ENCODE measurements at regions not wholly inside any gene's neighbourhood (a gene's known extent, or its start where the extent isn't known, plus 50 kb on each side); places are given as distances from the start of the nearest gene placed in this dataset.
"Not testable (repeated sequence)": the region's sequence is repeated elsewhere in the genome, so short reads cannot be mapped to it uniquely, and the experiment has no call there.

GRCh38 chr1:144140243-144140642 is 168.5 kb upstream of the FAM72C start:
- not testable (repeated sequence) for DNase-seq

- peak; percentile 0 for DNase-seq
Measured at GRCh38 chr1:144105006-144105405, 133.2 kb upstream of the FAM72C start.

- DNase-seq = peak; percentile 32
Measured at GRCh38 chr1:144104000-144104677, 132.4 kb upstream of the FAM72C start.

GRCh38 chr1:144103156-144103880 is 131.5 kb upstream of the FAM72C start:
- DNase-seq = peak; percentile 42

- peak; percentile 4 for DNase-seq
Measured at GRCh38 chr1:144102046-144102745, 130.4 kb upstream of the FAM72C start.

- DNase-seq = peak; percentile 3
Measured at GRCh38 chr1:144101397-144102045, 129.7 kb upstream of the FAM72C start.

- DNase-seq = peak; percentile 27
Measured at GRCh38 chr1:144077167-144077841, 105.5 kb upstream of the FAM72C start.

- DNase-seq = peak; percentile 6
Measured at GRCh38 chr1:144076646-144077045, 104.9 kb upstream of the FAM72C start.

GRCh38 chr1:144070394-144071053 is 98.7 kb upstream of the FAM72C start:
- DNase-seq = not testable (repeated sequence)

- not testable (repeated sequence) for DNase-seq
Measured at GRCh38 chr1:144067042-144067441, 95.3 kb upstream of the FAM72C start.

- DNase-seq = not testable (repeated sequence)
Measured at GRCh38 chr1:144066071-144066813, 94.5 kb upstream of the FAM72C start.

- DNase-seq = not testable (repeated sequence)
Measured at GRCh38 chr1:144065299-144066060, 93.7 kb upstream of the FAM72C start.

- DNase-seq = not testable (repeated sequence)
Measured at GRCh38 chr1:144049365-144049764, 77.6 kb upstream of the FAM72C start.

- not testable (repeated sequence) for DNase-seq
Measured at GRCh38 chr1:144046645-144047044, 74.9 kb upstream of the FAM72C start.

GRCh38 chr1:144045751-144046546 is 74.2 kb upstream of the FAM72C start:
- peak; percentile 18 for DNase-seq

- DNase-seq = not testable (repeated sequence)
Measured at GRCh38 chr1:144042251-144042650, 70.5 kb upstream of the FAM72C start.

GRCh38 chr1:144040293-144040692 is 68.5 kb upstream of the FAM72C start:
- not testable (repeated sequence) for DNase-seq

GRCh38 chr1:144034045-144034444 is 62.3 kb upstream of the FAM72C start:
- DNase-seq = not testable (repeated sequence)

- DNase-seq = not testable (repeated sequence)
Measured at GRCh38 chr1:144031550-144031949, 59.8 kb upstream of the FAM72C start.
